Prostate gland (tissue), 2 donors: ENCODE measurements at regions not wholly inside any gene's neighbourhood (a gene's known extent, or its start where the extent isn't known, plus 50 kb on each side); places are given as distances from the start of the nearest gene placed in this dataset.

Experiments
- DNase-seq: peaks from one replicate; pipeline ENCODE4 v3.0.0-alpha.2; 2019; ENCODE audit warnings: low spot score
- H3K27ac ChIP-seq, 2 donors: fragments of 200-600 bp; sonication (generic); 2 replicates each; pipeline ENCODE4 v1.5.1; 2017 to 2019
- H3K27me3 ChIP-seq: fragments of 200-600 bp; sonication (generic); replicated peaks from 2 replicates; pipeline ENCODE4 v1.5.1; 2019; ENCODE audit not compliant: insufficient read depth
- H3K36me3 ChIP-seq, 2 donors: fragments of 200-600 bp; sonication (generic); 1 replicate in 1 of 2; 2 replicates in 1 of 2; pipeline versions ENCODE4 v1.5.1 to v1.8.1; 2017 to 2019
- H3K4me1 ChIP-seq: fragments of 200-600 bp; sonication (generic); replicated peaks from 2 replicates; pipeline ENCODE4 v1.5.1; 2019
- H3K4me3 ChIP-seq, 2 donors: fragments of 200-600 bp; sonication (generic); 2 replicates each; pipeline ENCODE4 v1.5.1; 2017 to 2019
- H3K9me3 ChIP-seq: fragments of 200-600 bp; sonication (generic); 2 replicates; pipeline ENCODE4 v1.5.1; 2017
- CTCF ChIP-seq, 4 experiments: fragments of 200-600 bp in 2 of 4; fragments of 450-650 bp in 2 of 4; sonication (generic) in 2 of 4; IDR thresholded peaks; 1 replicate in 3 of 4; 2 replicates in 1 of 4; pipeline ENCODE4 v1.5.1; 2016 to 2019; ENCODE audit warnings: antibody characterized with exemption in 4 of 4, mild to moderate bottlenecking in 2 of 4, moderate library complexity in 2 of 4
- POLR2A ChIP-seq: fragments of 450-650 bp; IDR thresholded peaks from one replicate; pipeline ENCODE4 v1.6.1; 2016; ENCODE audit warnings: antibody characterized with exemption, mild to moderate bottlenecking
- POLR2AphosphoS5 ChIP-seq: sonication (generic); formaldehyde crosslinking; IDR thresholded peaks from one replicate; pipeline ENCODE4 v1.6.1; 2017; ENCODE audit warnings: antibody characterized with exemption
- WGBS: methylation state at CpG from one replicate; pipeline ENCODE4 v1.1.5; 2018; 5-methylcytosine and 5-hydroxymethylcytosine counted together
- intact Hi-C: fragments of 100-400 bp; cut with DNase I; formaldehyde crosslinking; loops from one replicate; pipeline ENCODE4 v1.14.2; 2022

GRCh38 chr18:75154997-75155396 is 53.9 kb downstream of the PTGR3 start:
- H3K4me1 ChIP-seq: no peaks in the 10 kb centered on the region
- WGBS: 95% methylated on average over 19 of the region's 19 CpGs
- H3K4me3 ChIP-seq: no peak overlapping the region
- no peak for DNase-seq
- no peak for TF ChIP-seq POLR2A
- no peak for TF ChIP-seq POLR2AphosphoS5
- no peak for TF ChIP-seq CTCF (IDR thresholded peaks at IDR 0.05)
- no peak overlapping the region for H3K27ac ChIP-seq
- intact Hi-C loops: no loop called here
- H3K36me3 ChIP-seq: no peaks in the 10 kb centered on the region
- no peaks in the 10 kb centered on the region for H3K9me3 ChIP-seq
- no peaks in the 10 kb centered on the region for H3K27me3 ChIP-seq

- Histone ChIP-seq H3K27me3 (no peaks in the 10 kb centered on the region), H3K9me3 (no peaks in the 10 kb centered on the region), H3K4me3 (no peak overlapping the region), H3K36me3 (no peaks in the 10 kb centered on the region), H3K4me1 (no peaks in the 10 kb centered on the region), H3K27ac (no peak overlapping the region)
- intact Hi-C loops: no loop called here
- TF ChIP-seq CTCF (IDR thresholded peaks at IDR 0.05) (no peak), POLR2A (no peak), POLR2AphosphoS5 (no peak)
- no peak for DNase-seq
- WGBS: 95% methylated on average over 6 of the region's 6 CpGs
Observed at GRCh38 chr18:75154259-75154658, 54.7 kb downstream of the PTGR3 start.

- Histone ChIP-seq H3K27me3 (no peaks in the 10 kb centered on the region), H3K4me1 (no peaks in the 10 kb centered on the region), H3K9me3 (no peaks in the 10 kb centered on the region), H3K4me3 (no peak overlapping the region), H3K36me3 (no peaks in the 10 kb centered on the region), H3K27ac (no peak overlapping the region)
- no peak for DNase-seq
- TF ChIP-seq CTCF (IDR thresholded peaks at IDR 0.05): no peak
- no peak for TF ChIP-seq POLR2A
- no peak for TF ChIP-seq POLR2AphosphoS5
- intact Hi-C loops: no loop called here
- 100% methylated on average over 2 of the region's 2 CpGs for WGBS
Observed at GRCh38 chr18:75143851-75144250, 65.1 kb downstream of the PTGR3 start.

- Histone ChIP-seq H3K4me1 (no peaks in the 10 kb centered on the region), H3K36me3 (no peaks in the 10 kb centered on the region), H3K4me3 (no peak overlapping the region), H3K27ac (no peak overlapping the region), H3K9me3 (no peaks in the 10 kb centered on the region), H3K27me3 (no peaks in the 10 kb centered on the region)
- WGBS: 76% methylated on average over 10 of the region's 10 CpGs
- no peak for TF ChIP-seq CTCF (IDR thresholded peaks at IDR 0.05)
- no peak for TF ChIP-seq POLR2A
- TF ChIP-seq POLR2AphosphoS5: no peak
- DNase-seq: no peak
- intact Hi-C loops: no loop called here
Observed at GRCh38 chr18:75142677-75143076, 66.3 kb downstream of the PTGR3 start.

GRCh38 chr18:75141734-75142133 is 67.2 kb downstream of the PTGR3 start:
- no peaks in the 10 kb centered on the region for H3K9me3 ChIP-seq
- no peak for TF ChIP-seq CTCF (IDR thresholded peaks at IDR 0.05)
- no peak for TF ChIP-seq POLR2A
- no peak for TF ChIP-seq POLR2AphosphoS5
- H3K36me3 ChIP-seq: no peaks in the 10 kb centered on the region
- peaks cover 3% of the 10 kb centered on the region for H3K27me3 ChIP-seq
- H3K4me3 ChIP-seq: no peak overlapping the region
- whole genome bisulfite sequencing: 93% methylated on average over 13 of the region's 13 CpGs
- H3K4me1 ChIP-seq: no peaks in the 10 kb centered on the region
- intact Hi-C loops: no loop called here
- DNase-seq: no peak
- no peak overlapping the region for H3K27ac ChIP-seq
